Natural killer cell (primary cell): ENCODE measurements at regions not wholly inside any gene's neighbourhood (a gene's known extent, or its start where the extent isn't known, plus 50 kb on each side); places are given as distances from the start of the nearest gene placed in this dataset.

ENCODE experiments used
- ATAC-seq, 3 donors: fragments of 150-1000 bp in 2 of 3; fragments of 200-7000 bp in 1 of 3; cut with Tn5 transposase; 1 replicate in 1 of 3; 2 replicates in 2 of 3; pipeline ENCODE4 v1.10.0; 2021; ENCODE audit warnings: mild to moderate bottlenecking in 2 of 3, moderate library complexity in 2 of 3
- DNase-seq, 2 donors: peaks; one replicate each; pipeline versions ENCODE4 v3.0.0 to v3.0.0-alpha.2; 2013 to 2021; ENCODE audit warnings: mixed read lengths in 1 of 2
- H3K27ac ChIP-seq: one replicate; pipeline ENCODE4 v1.5.1; 2013; ENCODE audit warnings: mild to moderate bottlenecking, low read length
- H3K27me3 ChIP-seq: one replicate; pipeline ENCODE4 v1.6.1; 2013; ENCODE audit warnings: low read length; ENCODE audit not compliant: control insufficient read depth, insufficient read depth
- H3K36me3 ChIP-seq: one replicate; pipeline ENCODE4 v1.6.1; 2013; ENCODE audit warnings: low read length; ENCODE audit not compliant: control insufficient read depth, insufficient read depth
- H3K4me1 ChIP-seq: one replicate; pipeline ENCODE4 v1.6.1; 2013; ENCODE audit warnings: low read length; ENCODE audit not compliant: control insufficient read depth, insufficient read depth
- H3K4me3 ChIP-seq: one replicate; pipeline ENCODE4 v1.5.1; 2013; ENCODE audit warnings: low read length
- H3K9me3 ChIP-seq: one replicate; pipeline ENCODE4 v1.6.1; 2013; ENCODE audit warnings: low read length; ENCODE audit not compliant: control insufficient read depth, insufficient read depth
- H3K27ac Mint-ChIP-seq, 2 donors: one replicate each; pipeline ENCODE4 v1.8.0; 2022; ENCODE audit warnings: mild to moderate bottlenecking in 2 of 2, mixed read lengths in 2 of 2, moderate library complexity in 1 of 2
- H3K27me3 Mint-ChIP-seq, 2 donors: one replicate each; pipeline ENCODE4 v1.8.0; 2022; ENCODE audit warnings: low read depth in 2 of 2, mixed read lengths in 2 of 2
- H3K36me3 Mint-ChIP-seq: one replicate; pipeline ENCODE4 v1.8.0; 2022; ENCODE audit warnings: mixed read lengths
- H3K4me1 Mint-ChIP-seq, 2 donors: one replicate each; pipeline ENCODE4 v1.8.0; 2022; ENCODE audit warnings: mixed read lengths in 2 of 2
- H3K4me3 Mint-ChIP-seq: one replicate; pipeline ENCODE4 v1.8.0; 2022; ENCODE audit warnings: mild to moderate bottlenecking, moderate library complexity, mixed read lengths
- H3K9me3 Mint-ChIP-seq, 2 donors: one replicate each; pipeline ENCODE4 v1.8.0; 2022; ENCODE audit warnings: mixed read lengths in 2 of 2
- WGBS: methylation state at CpG from one replicate; pipeline ENCODE4 v1.1.7; 2013; ENCODE audit warnings: missing lambda C conversion rate; ENCODE audit not compliant: insufficient coverage; 5-methylcytosine and 5-hydroxymethylcytosine counted together
- intact Hi-C: fragments of 100-400 bp; cut with micrococcal nuclease; formaldehyde crosslinking; loops from one replicate; pipeline ENCODE4 v1.14.2; 2022
- TF ChIP-seq, protein P1 (sequence below): fragments of 200-600 bp; IDR thresholded peaks from one replicate; pipeline ENCODE4 v1.8.0; 2022; ENCODE audit warnings: antibody characterized with exemption

DNA sequence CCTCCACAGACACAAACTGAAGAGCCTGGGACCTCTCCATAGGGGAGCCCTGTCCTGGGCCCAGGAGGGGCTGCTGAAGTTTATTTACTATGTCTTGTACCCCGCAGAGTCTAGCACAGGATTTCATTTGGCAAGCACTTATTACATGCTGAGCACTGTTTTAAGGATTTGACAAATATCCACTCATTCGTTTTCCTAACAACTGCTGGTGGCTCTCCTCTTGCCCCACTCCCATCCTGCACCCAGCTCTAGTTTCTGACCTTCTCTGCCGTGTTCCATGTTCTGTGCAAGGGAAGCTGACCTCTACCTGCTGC lies 127.0 kb upstream of the MAFB start:
- peaks cover 0 to 8% of the 10 kb centered on the region in 2 donors for H3K27me3 Mint-ChIP-seq
- peaks cover 4% of the 10 kb centered on the region for H3K36me3 Mint-ChIP-seq
- DNase-seq: no peak
- H3K9me3 ChIP-seq: no peaks in the 10 kb centered on the region
- ATAC-seq: no peak
- no peaks in the 10 kb centered on the region for H3K4me1 ChIP-seq
- no peak overlapping the region for H3K27ac Mint-ChIP-seq
- H3K4me3 ChIP-seq: no peak overlapping the region
- intact Hi-C loops: no loop called here
- no peaks in the 10 kb centered on the region for H3K4me1 Mint-ChIP-seq
- H3K27ac ChIP-seq: no peak overlapping the region
- no peaks in the 10 kb centered on the region for H3K36me3 ChIP-seq
- peaks cover 0 to 4% of the 10 kb centered on the region in 2 donors for H3K9me3 Mint-ChIP-seq
- TF ChIP-seq, protein P1, sequence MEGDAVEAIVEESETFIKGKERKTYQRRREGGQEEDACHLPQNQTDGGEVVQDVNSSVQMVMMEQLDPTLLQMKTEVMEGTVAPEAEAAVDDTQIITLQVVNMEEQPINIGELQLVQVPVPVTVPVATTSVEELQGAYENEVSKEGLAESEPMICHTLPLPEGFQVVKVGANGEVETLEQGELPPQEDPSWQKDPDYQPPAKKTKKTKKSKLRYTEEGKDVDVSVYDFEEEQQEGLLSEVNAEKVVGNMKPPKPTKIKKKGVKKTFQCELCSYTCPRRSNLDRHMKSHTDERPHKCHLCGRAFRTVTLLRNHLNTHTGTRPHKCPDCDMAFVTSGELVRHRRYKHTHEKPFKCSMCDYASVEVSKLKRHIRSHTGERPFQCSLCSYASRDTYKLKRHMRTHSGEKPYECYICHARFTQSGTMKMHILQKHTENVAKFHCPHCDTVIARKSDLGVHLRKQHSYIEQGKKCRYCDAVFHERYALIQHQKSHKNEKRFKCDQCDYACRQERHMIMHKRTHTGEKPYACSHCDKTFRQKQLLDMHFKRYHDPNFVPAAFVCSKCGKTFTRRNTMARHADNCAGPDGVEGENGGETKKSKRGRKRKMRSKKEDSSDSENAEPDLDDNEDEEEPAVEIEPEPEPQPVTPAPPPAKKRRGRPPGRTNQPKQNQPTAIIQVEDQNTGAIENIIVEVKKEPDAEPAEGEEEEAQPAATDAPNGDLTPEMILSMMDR: no peak
- no peaks in the 10 kb centered on the region for H3K27me3 ChIP-seq
- H3K4me3 Mint-ChIP-seq: no peak overlapping the region
- 96% methylated on average over 3 of the region's 3 CpGs for WGBS

DNA sequence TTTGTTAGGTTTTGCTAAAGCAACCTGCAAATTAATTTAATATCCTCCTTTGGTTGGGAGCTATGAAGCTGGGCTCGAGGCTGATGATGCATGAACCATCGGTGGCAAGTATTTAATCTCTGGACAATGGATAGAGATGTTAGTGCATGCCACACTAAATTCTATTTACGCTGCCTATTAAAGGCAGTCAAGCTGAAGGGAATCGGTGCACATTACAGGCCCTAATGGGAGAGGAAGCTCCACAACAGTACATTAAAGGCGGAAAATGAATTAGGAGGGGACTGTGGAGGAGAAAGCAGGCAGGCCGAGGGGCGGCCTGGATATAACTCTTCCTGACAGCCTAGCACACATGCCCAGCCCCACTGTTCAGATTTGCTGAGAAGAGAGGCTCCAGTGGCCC lies 132.4 kb upstream of the MAFB start:
- Mint-ChIP-seq H3K36me3 (peaks cover 12% of the 10 kb centered on the region), H3K27ac (no peak overlapping the region), H3K27me3 (peaks cover 16 to 18% of the 10 kb centered on the region in 2 donors), H3K9me3 (peaks cover 7 to 8% of the 10 kb centered on the region in 2 donors), H3K4me3 (no peak overlapping the region), H3K4me1 (no peaks in the 10 kb centered on the region)
- H3K36me3 ChIP-seq: no peaks in the 10 kb centered on the region
- H3K27ac ChIP-seq: no peak overlapping the region
- intact Hi-C loops: no loop called here
- H3K27me3 ChIP-seq: no peaks in the 10 kb centered on the region
- WGBS: 93% methylated on average over 7 of the region's 7 CpGs
- TF ChIP-seq, protein P1: no peak
- ATAC-seq (no peak), DNase-seq (no peak)
- no peaks in the 10 kb centered on the region for H3K9me3 ChIP-seq
- no peaks in the 10 kb centered on the region for H3K4me1 ChIP-seq
- H3K4me3 ChIP-seq: no peak overlapping the region

DNA sequence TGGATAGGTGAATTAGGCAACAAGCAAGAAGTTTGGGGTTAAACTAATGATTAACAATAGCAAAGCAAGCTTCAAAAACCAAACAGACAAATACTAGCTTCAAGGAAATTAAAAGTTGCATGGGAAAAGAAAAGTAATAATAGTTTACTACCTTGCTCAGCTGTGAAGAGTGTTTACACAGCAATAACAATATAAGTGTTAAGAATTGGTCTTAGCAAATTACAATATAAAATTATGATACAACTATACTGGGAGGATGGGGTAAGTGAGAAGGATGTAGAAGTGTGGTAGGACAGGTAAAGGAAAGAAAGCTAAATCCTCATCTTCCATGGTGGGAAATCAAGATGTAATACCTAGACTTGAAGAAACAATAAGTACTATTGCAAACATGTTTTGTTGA lies 137.7 kb upstream of the MAFB start:
- Mint-ChIP-seq H3K27ac (no peak overlapping the region), H3K27me3 (peaks cover 10 to 18% of the 10 kb centered on the region in 2 donors), H3K36me3 (peaks cover 8% of the 10 kb centered on the region), H3K4me1 (no peaks in the 10 kb centered on the region), H3K9me3 (peaks cover 3 to 8% of the 10 kb centered on the region in 2 donors), H3K4me3 (no peak overlapping the region)
- no peaks in the 10 kb centered on the region for H3K4me1 ChIP-seq
- no peak overlapping the region for H3K4me3 ChIP-seq
- no peak overlapping the region for H3K27ac ChIP-seq
- H3K9me3 ChIP-seq: no peaks in the 10 kb centered on the region
- H3K27me3 ChIP-seq: no peaks in the 10 kb centered on the region
- TF ChIP-seq, protein P1: no peak
- ATAC-seq (no peak), DNase-seq (no peak)
- H3K36me3 ChIP-seq: no peaks in the 10 kb centered on the region
- intact Hi-C loops: no loop called here

- no peaks in the 10 kb centered on the region for H3K36me3 ChIP-seq
- H3K27me3 ChIP-seq: peaks cover 2% of the 10 kb centered on the region
- Mint-ChIP-seq H3K27me3 (peaks cover 23 to 29% of the 10 kb centered on the region in 2 donors), H3K4me1 (no peaks in the 10 kb centered on the region), H3K27ac (no peak overlapping the region), H3K36me3 (peaks cover 8% of the 10 kb centered on the region), H3K9me3 (peaks cover 4% of the 10 kb centered on the region in 2 donors), H3K4me3 (no peak overlapping the region)
- H3K9me3 ChIP-seq: peaks cover 13% of the 10 kb centered on the region
- TF ChIP-seq, protein P1: no peak
- WGBS: 56% methylated on average over 5 of the region's 5 CpGs
- H3K4me3 ChIP-seq: no peak overlapping the region
- no peaks in the 10 kb centered on the region for H3K4me1 ChIP-seq
- ATAC-seq: no peak
- no peak for DNase-seq
- H3K27ac ChIP-seq: no peak overlapping the region
- intact Hi-C loops: no loop called here
Measured at GRCh38 chr20:40835321-40835720, 146.3 kb upstream of the MAFB start.
